22Rv1 (cell line): ENCODE measurements at regions not wholly inside any gene's neighbourhood (a gene's known extent, or its start where the extent isn't known, plus 50 kb on each side); places are given as distances from the start of the nearest gene placed in this dataset.

Source experiments
- CTCF ChIP-seq: fragments of 450-650 bp; IDR thresholded peaks from 2 replicates; pipeline ENCODE4 v1.5.1; 2017; ENCODE audit warnings: mild to moderate bottlenecking
- ZFX ChIP-seq: fragments of 450-650 bp; IDR thresholded peaks from 2 replicates; pipeline ENCODE4 v1.6.1; 2017; ENCODE audit warnings: antibody characterized with exemption, borderline replicate concordance

GRCh38 chr3:59249698-59250361 lies 200.0 kb upstream of the CFAP20DC start:
- TF ChIP-seq CTCF, result no peak
- no peak for TF ChIP-seq ZFX
